Smooth muscle cell (in vitro differentiated cells): ENCODE measurements at regions not wholly inside any gene's neighbourhood (a gene's known extent, or its start where the extent isn't known, plus 50 kb on each side); places are given as distances from the start of the nearest gene placed in this dataset.
"Not testable (repeated sequence)": the region's sequence is repeated elsewhere in the genome, so short reads cannot be mapped to it uniquely, and the experiment has no call there.

ENCODE experiments used
- DNase-seq: peaks from one replicate; lab custom pipeline; 2025; ENCODE audit not compliant: unreplicated experiment; lab: John Stamatoyannopoulos, UW
- H2AFZ ChIP-seq: fragments of 200-600 bp; sonication (generic); 2 replicates; pipeline ENCODE4 v1.6.0; 2016; ENCODE audit warnings: antibody characterized with exemption, low read depth, mild to moderate bottlenecking
- H3F3A ChIP-seq: fragments of 200-600 bp; sonication (generic); 2 replicates; pipeline ENCODE4 v1.6.0; 2017; ENCODE audit warnings: antibody characterized with exemption, low read depth
- H3K27ac ChIP-seq: fragments of 200-600 bp; sonication (generic); 2 replicates; pipeline ENCODE4 v1.5.1; 2016; ENCODE audit warnings: low read depth, mild to moderate bottlenecking
- H3K27me3 ChIP-seq: fragments of 200-600 bp; sonication (generic); 2 replicates; pipeline ENCODE4 v1.6.1; 2016; ENCODE audit warnings: low read depth, mild to moderate bottlenecking
- H3K36me3 ChIP-seq: fragments of 200-600 bp; sonication (generic); 2 replicates; pipeline ENCODE4 v1.5.1; 2016; ENCODE audit warnings: low read depth
- H3K4me1 ChIP-seq: fragments of 200-600 bp; sonication (generic); 2 replicates; pipeline ENCODE4 v1.5.1; 2016; ENCODE audit warnings: low read depth
- H3K4me2 ChIP-seq: fragments of 200-600 bp; sonication (generic); 2 replicates; pipeline ENCODE4 v1.6.0; 2016; ENCODE audit warnings: mild to moderate bottlenecking
- H3K4me3 ChIP-seq: fragments of 200-600 bp; sonication (generic); 2 replicates; pipeline ENCODE4 v1.5.1; 2016; ENCODE audit warnings: mild to moderate bottlenecking
- H3K79me2 ChIP-seq: fragments of 200-600 bp; sonication (generic); 2 replicates; pipeline ENCODE4 v1.6.0; 2016; ENCODE audit warnings: low read depth, mild to moderate bottlenecking
- H3K9ac ChIP-seq: fragments of 200-600 bp; sonication (generic); 2 replicates; pipeline ENCODE4 v1.6.0; 2016; ENCODE audit warnings: low read depth
- H3K9me3 ChIP-seq: fragments of 200-600 bp; sonication (generic); replicated peaks from 2 replicates; pipeline ENCODE4 v1.5.1; 2016; ENCODE audit warnings: low read depth
- H4K20me1 ChIP-seq: fragments of 200-600 bp; sonication (generic); 2 replicates; pipeline ENCODE4 v1.6.0; 2016; ENCODE audit warnings: low read depth
- whole genome bisulfite sequencing: methylation state at CpG from one replicate; pipeline ENCODE4 v1.1.7; 2016; ENCODE audit warnings: low lambda C conversion rate; 5-methylcytosine and 5-hydroxymethylcytosine counted together
- TF ChIP-seq, protein P1 (sequence below): fragments of 200-600 bp; sonication (generic); IDR thresholded peaks from 2 replicates; pipeline ENCODE4 v1.5.1; 2017; ENCODE audit warnings: borderline replicate concordance, mild to moderate bottlenecking, antibody characterized with exemption; ENCODE audit not compliant: insufficient read depth, poor library complexity, severe bottlenecking

GRCh38 chr3:153866901-153867300, 254.3 kb upstream of the ARHGEF26 start:
- no peaks in the 10 kb centered on the region for H3K36me3 ChIP-seq
- no peaks in the 10 kb centered on the region for H3K27me3 ChIP-seq
- H3K9me3 ChIP-seq, result no peaks in the 10 kb centered on the region
- H3K27ac ChIP-seq, result no peak overlapping the region
- H3K4me3 ChIP-seq, result no peak overlapping the region
- no peaks in the 10 kb centered on the region for H3F3A ChIP-seq
- TF ChIP-seq, protein P1, sequence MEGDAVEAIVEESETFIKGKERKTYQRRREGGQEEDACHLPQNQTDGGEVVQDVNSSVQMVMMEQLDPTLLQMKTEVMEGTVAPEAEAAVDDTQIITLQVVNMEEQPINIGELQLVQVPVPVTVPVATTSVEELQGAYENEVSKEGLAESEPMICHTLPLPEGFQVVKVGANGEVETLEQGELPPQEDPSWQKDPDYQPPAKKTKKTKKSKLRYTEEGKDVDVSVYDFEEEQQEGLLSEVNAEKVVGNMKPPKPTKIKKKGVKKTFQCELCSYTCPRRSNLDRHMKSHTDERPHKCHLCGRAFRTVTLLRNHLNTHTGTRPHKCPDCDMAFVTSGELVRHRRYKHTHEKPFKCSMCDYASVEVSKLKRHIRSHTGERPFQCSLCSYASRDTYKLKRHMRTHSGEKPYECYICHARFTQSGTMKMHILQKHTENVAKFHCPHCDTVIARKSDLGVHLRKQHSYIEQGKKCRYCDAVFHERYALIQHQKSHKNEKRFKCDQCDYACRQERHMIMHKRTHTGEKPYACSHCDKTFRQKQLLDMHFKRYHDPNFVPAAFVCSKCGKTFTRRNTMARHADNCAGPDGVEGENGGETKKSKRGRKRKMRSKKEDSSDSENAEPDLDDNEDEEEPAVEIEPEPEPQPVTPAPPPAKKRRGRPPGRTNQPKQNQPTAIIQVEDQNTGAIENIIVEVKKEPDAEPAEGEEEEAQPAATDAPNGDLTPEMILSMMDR, result no peak
- DNase-seq, result no peak
- no peak overlapping the region for H2AFZ ChIP-seq
- H3K9ac ChIP-seq, result no peak overlapping the region
- no peak overlapping the region for H3K4me2 ChIP-seq
- no peaks in the 10 kb centered on the region for H4K20me1 ChIP-seq
- no peaks in the 10 kb centered on the region for H3K4me1 ChIP-seq
- H3K79me2 ChIP-seq, result no peaks in the 10 kb centered on the region

DNA sequence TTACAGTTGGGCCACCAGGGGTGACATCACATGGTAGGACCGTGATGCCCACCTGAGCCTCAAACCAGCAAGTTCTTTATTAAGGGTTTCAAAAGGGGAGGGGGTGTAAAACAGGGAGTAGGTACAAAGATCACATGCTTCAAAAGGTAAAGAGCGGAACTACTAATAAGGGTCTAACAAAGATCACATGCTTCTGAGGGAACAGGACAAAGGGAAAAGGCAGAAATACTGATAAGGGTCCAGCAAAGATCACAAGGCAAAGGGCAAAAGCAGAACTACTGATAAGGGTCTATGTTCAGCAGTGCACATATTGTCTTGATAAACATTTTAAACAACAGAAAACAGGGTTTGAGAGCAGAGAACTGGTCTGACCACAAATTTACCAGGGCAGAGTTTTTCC, 246.8 kb upstream of the ARHGEF26 start:
- DNase-seq, H2AFZ ChIP-seq, H3K36me3 ChIP-seq, H3K27ac ChIP-seq, H3F3A ChIP-seq, H3K9me3 ChIP-seq, H3K9ac ChIP-seq, H4K20me1 ChIP-seq, H3K4me3 ChIP-seq, H3K4me1 ChIP-seq, H3K27me3 ChIP-seq, H3K4me2 ChIP-seq, H3K79me2 ChIP-seq: not testable (repeated sequence)
- 95% methylated on average over 2 of the region's 2 CpGs for WGBS

- TF ChIP-seq, protein P1, result no peak
- Histone ChIP-seq H3K4me1 (no peaks in the 10 kb centered on the region), H4K20me1 (no peaks in the 10 kb centered on the region), H3F3A (no peaks in the 10 kb centered on the region), H3K36me3 (no peaks in the 10 kb centered on the region), H3K4me2 (no peak overlapping the region), H3K9ac (no peak overlapping the region), H3K4me3 (no peak overlapping the region), H3K27ac (no peak overlapping the region), H3K27me3 (peaks cover 9% of the 10 kb centered on the region), H2AFZ (no peak overlapping the region), H3K9me3 (no peaks in the 10 kb centered on the region), H3K79me2 (no peaks in the 10 kb centered on the region)
- 87% methylated on average over 2 of the region's 2 CpGs for WGBS
- no peak for DNase-seq
Measured at GRCh38 chr3:153880493-153880892, 240.7 kb upstream of the ARHGEF26 start.

GRCh38 chr3:153881201-153881600, 240.0 kb upstream of the ARHGEF26 start:
- WGBS, result 62% methylated on average over 7 of the region's 7 CpGs
- Histone ChIP-seq H3K4me3 (peak overlapping the region; percentile 19), H3K79me2 (no peaks in the 10 kb centered on the region), H3K9me3 (no peaks in the 10 kb centered on the region), H2AFZ (no peak overlapping the region), H3K27ac (no peak overlapping the region), H4K20me1 (no peaks in the 10 kb centered on the region), H3K4me1 (no peaks in the 10 kb centered on the region), H3K36me3 (no peaks in the 10 kb centered on the region), H3K27me3 (peaks cover 15% of the 10 kb centered on the region), H3K9ac (no peak overlapping the region), H3K4me2 (no peak overlapping the region), H3F3A (no peaks in the 10 kb centered on the region)
- DNase-seq, result no peak
- TF ChIP-seq, protein P1, result no peak
